GM12878 (cell line): ENCODE measurements at regions not wholly inside any gene's neighbourhood (a gene's known extent, or its start where the extent isn't known, plus 50 kb on each side); places are given as distances from the start of the nearest gene placed in this dataset.

Experiments used
- ATAC-seq: fragments of 200-7000 bp; cut with Tn5 transposase; 3 replicates; pipeline ENCODE4 v1.9.1; 2020; ENCODE audit warnings: mild to moderate bottlenecking, moderate library complexity
- BruUV-seq: library from RNA; stranded (reverse); fragments of 400-500 nt; replicated peaks from 2 replicates; lab custom pipeline; 2021; lab: Mats Ljungman, UMichigan
- CTCF ChIA-PET: fragments of 300-600 bp; sonication (Branson Sonifier 250); formaldehyde crosslinking; extraction: SDS; loops from one replicate; lab custom pipeline; 2021; ENCODE audit warnings: inconsistent platforms; lab: Yijun Ruan, JAX
- POLR2A ChIA-PET: fragments of 350-600 bp; formaldehyde crosslinking; extraction: SDS; loops from one replicate; lab custom pipeline; 2021; ENCODE audit warnings: inconsistent platforms; lab: Charles Lee
- RAD21 ChIA-PET: fragments of 300-600 bp; sonication (Branson Sonifier 250); formaldehyde crosslinking; loops from one replicate; lab custom pipeline; 2023; ENCODE audit warnings: antibody characterized with exemption; ENCODE audit not compliant: unreplicated experiment; lab: Charles Lee
- SMC1A ChIA-PET: fragments of 300-600 bp; sonication (Branson Sonifier 250); formaldehyde crosslinking; loops from one replicate; lab custom pipeline; 2023; ENCODE audit not compliant: unreplicated experiment, uncharacterized antibody; lab: Charles Lee
- DNase-seq: peaks from one replicate; pipeline ENCODE4 v3.0.0-alpha.2; 2011; ENCODE audit warnings: low read depth, low spot score
- FAIRE-seq: peaks from 3 replicates; lab custom pipeline; 2011; peaks lifted over from hg19 to GRCh38; lab: Jason Lieb, UNC
- H2AFZ ChIP-seq: 2 replicates; pipeline ENCODE4 v1.6.0; 2011; ENCODE audit warnings: low read depth, low read length, control low read depth; ENCODE audit not compliant: control insufficient read depth
- H3K27ac ChIP-seq: 2 replicates; pipeline ENCODE4 v1.5.1; 2011; ENCODE audit warnings: control low read depth; ENCODE audit not compliant: control insufficient read depth, insufficient read depth
- H3K27me3 ChIP-seq, 2 experiments: replicated peaks in 1 of 2; 2 replicates each; pipeline versions ENCODE4 v1.6.0 to v1.6.1; 2011; ENCODE audit warnings: low read length in 1 of 2; ENCODE audit not compliant: control insufficient read depth in 2 of 2, insufficient read depth in 2 of 2
- H3K36me3 ChIP-seq, 2 experiments: 2 replicates each; pipeline ENCODE4 v1.5.1; 2011; ENCODE audit warnings: low read length in 1 of 2; ENCODE audit not compliant: control insufficient read depth in 2 of 2, insufficient read depth in 2 of 2
- H3K4me1 ChIP-seq: 2 replicates; pipeline ENCODE4 v1.6.1; 2011; ENCODE audit warnings: mild to moderate bottlenecking, low read length, moderate library complexity, mixed read lengths; ENCODE audit not compliant: control insufficient read depth, insufficient read depth
- H3K4me2 ChIP-seq: 2 replicates; pipeline ENCODE4 v1.6.0; 2011; ENCODE audit warnings: control low read depth; ENCODE audit not compliant: control insufficient read depth, insufficient read depth
- H3K4me3 ChIP-seq: fragments of 200-600 bp; sonication (generic); 2 replicates; pipeline ENCODE4 v1.5.1; 2016
- H3K79me2 ChIP-seq: 2 replicates; pipeline ENCODE4 v1.6.0; 2011; ENCODE audit warnings: low read length; ENCODE audit not compliant: control insufficient read depth, insufficient read depth
- H3K9ac ChIP-seq: 2 replicates; pipeline ENCODE4 v1.8.0; 2011; ENCODE audit warnings: low read length, control low read depth, mixed read lengths; ENCODE audit not compliant: control insufficient read depth, insufficient read depth
- H3K9me3 ChIP-seq: replicated peaks from 3 replicates; pipeline ENCODE4 v1.5.1; 2011; ENCODE audit warnings: mild to moderate bottlenecking, low read length; ENCODE audit not compliant: control insufficient read depth, insufficient read depth
- H4K20me1 ChIP-seq: 2 replicates; pipeline ENCODE4 v1.6.0; 2011; ENCODE audit not compliant: control insufficient read depth, insufficient read depth
- E4F1 ChIP-seq: fragments of 450-650 bp; IDR thresholded peaks from 2 replicates; pipeline ENCODE4 v1.6.1; 2018; ENCODE audit warnings: borderline replicate concordance, mild to moderate bottlenecking; ENCODE audit not compliant: partially characterized antibody
- MLLT1 ChIP-seq: fragments of 450-650 bp; IDR thresholded peaks from 2 replicates; pipeline ENCODE4 v1.6.1; 2016; ENCODE audit warnings: mild to moderate bottlenecking
- SMC3 ChIP-seq: IDR thresholded peaks from 2 replicates; pipeline ENCODE4 v1.6.1; 2011; ENCODE audit warnings: low read length, improper control_type of control experiment, borderline replicate concordance
- WGBS: methylation state at CpG from one replicate; pipeline ENCODE4 v1.1.6; 2016; ENCODE audit warnings: low lambda C conversion rate; ENCODE audit not compliant: insufficient replicate concordance, insufficient coverage; ENCODE audit errors: missing lambda C conversion rate; 5-methylcytosine and 5-hydroxymethylcytosine counted together
- in situ Hi-C: fragments of 300-500 bp; cut with MboI; formaldehyde crosslinking; loops from 9 replicates; pipeline ENCODE4 v1.14.3; 2018; ENCODE audit warnings: mixed read lengths
- intact Hi-C: fragments of 100-400 bp; cut with micrococcal nuclease; formaldehyde crosslinking; loops from one replicate; pipeline ENCODE4 v1.14.2; 2022; ENCODE audit not compliant: unreplicated experiment

- H3K4me2 ChIP-seq, result no peak overlapping the region
- H3K27me3 ChIP-seq, result no peaks in the 10 kb centered on the region
- ChIA-PET RAD21 (interaction anchor here (0.6 to 0.7 kb wide), 2 partner anchors 13 to 404 kb away, joined by 3 read pairs; no protein-coding TSS in a partner anchor), SMC1A (interaction anchor here (0.6 to 2.5 kb wide), 2 partner anchors 112 to 535 kb away, joined by 3 to 7 read pairs; no protein-coding TSS in a partner anchor), POLR2A (no interaction called here), CTCF (no interaction called here)
- H2AFZ ChIP-seq, result no peak overlapping the region
- H3K9ac ChIP-seq, result no peak overlapping the region
- no peak for FAIRE-seq
- TF ChIP-seq E4F1, result no peak
- no peak for TF ChIP-seq SMC3
- TF ChIP-seq MLLT1, result no peak
- H3K36me3 ChIP-seq, result no peaks in the 10 kb centered on the region
- DNase-seq, result no peak
- 0% methylated on average over 2 of the region's 2 CpGs for WGBS
- no peaks in the 10 kb centered on the region for H3K4me1 ChIP-seq
- no peaks in the 10 kb centered on the region for H3K79me2 ChIP-seq
- H3K27ac ChIP-seq, result no peak overlapping the region
- no TSS peak for BruUV-seq
- no peaks in the 10 kb centered on the region for H4K20me1 ChIP-seq
- H3K9me3 ChIP-seq, result no peaks in the 10 kb centered on the region
- in situ Hi-C loops (no loop called here), intact Hi-C loops (no loop called here)
- no peak overlapping the region for H3K4me3 ChIP-seq
- ATAC-seq, result no peak
Measured at GRCh38 chr1:188463919-188464318, 1635.2 kb downstream of the PLA2G4A start.
